Neural crest cell (in vitro differentiated cells): ENCODE measurements at regions not wholly inside any gene's neighbourhood (a gene's known extent, or its start where the extent isn't known, plus 50 kb on each side); places are given as distances from the start of the nearest gene placed in this dataset.

ENCODE experiments used
- DNase-seq: peaks from one replicate; pipeline ENCODE4 v3.0.0; 2021; ENCODE audit warnings: low read depth, mixed read lengths, low spot score
- H3K27ac Mint-ChIP-seq: one replicate; pipeline ENCODE4 v1.8.0; 2021; ENCODE audit warnings: mild to moderate bottlenecking, mixed read lengths; ENCODE audit not compliant: unreplicated experiment
- H3K27me3 Mint-ChIP-seq: 2 replicates; pipeline ENCODE4 v1.8.0; 2021; ENCODE audit warnings: low read depth, mild to moderate bottlenecking, mixed read lengths
- H3K36me3 Mint-ChIP-seq: 2 replicates; pipeline ENCODE4 v1.8.0; 2021; ENCODE audit warnings: low read depth, mild to moderate bottlenecking, mixed read lengths
- H3K4me1 Mint-ChIP-seq: 2 replicates; pipeline ENCODE4 v1.8.0; 2021; ENCODE audit warnings: mixed read lengths
- H3K4me3 Mint-ChIP-seq: one replicate; pipeline ENCODE4 v1.8.0; 2021; ENCODE audit warnings: mild to moderate bottlenecking, mixed read lengths
- H3K9me3 Mint-ChIP-seq: 2 replicates; pipeline ENCODE4 v1.8.0; 2021; ENCODE audit warnings: mixed read lengths
- CTCF ChIP-seq: fragments of 200-600 bp; sonication (generic); conservative IDR thresholded peaks from 2 replicates; pipeline ENCODE4 v1.5.0; 2021; ENCODE audit warnings: antibody characterized with exemption, mild to moderate bottlenecking

- peaks cover 10% of the 10 kb centered on the region for H3K4me1 Mint-ChIP-seq
- H3K27me3 Mint-ChIP-seq = no peaks in the 10 kb centered on the region
- H3K27ac Mint-ChIP-seq = peak overlapping the region; percentile 84
- no peaks in the 10 kb centered on the region for H3K36me3 Mint-ChIP-seq
- H3K4me3 Mint-ChIP-seq = no peak overlapping the region
- no peak for TF ChIP-seq CTCF
- DNase-seq = no peak
- H3K9me3 Mint-ChIP-seq = peaks cover 10% of the 10 kb centered on the region
These were observed 1029.5 kb downstream of the C4orf33 start for GRCh38 chr4:130125467-130125866.

- Mint-ChIP-seq H3K36me3 (peaks cover under 1% of the 10 kb centered on the region), H3K27ac (no peak overlapping the region), H3K9me3 (peaks cover 10% of the 10 kb centered on the region), H3K4me1 (peaks cover 10% of the 10 kb centered on the region), H3K27me3 (no peaks in the 10 kb centered on the region), H3K4me3 (no peak overlapping the region)
- DNase-seq = no peak
- no peak for TF ChIP-seq CTCF
These were observed 1031.3 kb downstream of the C4orf33 start for GRCh38 chr4:130127297-130127696.

GRCh38 chr4:130131536-130131935, 1035.6 kb downstream of the C4orf33 start:
- TF ChIP-seq CTCF = no peak
- H3K4me1 Mint-ChIP-seq = no peaks in the 10 kb centered on the region
- no peaks in the 10 kb centered on the region for H3K27me3 Mint-ChIP-seq
- no peak for DNase-seq
- H3K36me3 Mint-ChIP-seq = peaks cover 9% of the 10 kb centered on the region
- H3K27ac Mint-ChIP-seq = no peak overlapping the region
- H3K4me3 Mint-ChIP-seq = no peak overlapping the region
- peaks cover 30% of the 10 kb centered on the region for H3K9me3 Mint-ChIP-seq

- no peaks in the 10 kb centered on the region for H3K36me3 Mint-ChIP-seq
- no peak overlapping the region for H3K4me3 Mint-ChIP-seq
- H3K27ac Mint-ChIP-seq = no peak overlapping the region
- no peak for DNase-seq
- no peak for TF ChIP-seq CTCF
- H3K4me1 Mint-ChIP-seq = peaks cover 5% of the 10 kb centered on the region
- H3K9me3 Mint-ChIP-seq = no peaks in the 10 kb centered on the region
- H3K27me3 Mint-ChIP-seq = no peaks in the 10 kb centered on the region
These were observed 1045.7 kb downstream of the C4orf33 start for GRCh38 chr4:130141651-130142050.

- Mint-ChIP-seq H3K9me3 (no peaks in the 10 kb centered on the region), H3K4me3 (no peak overlapping the region), H3K27me3 (no peaks in the 10 kb centered on the region), H3K27ac (no peak overlapping the region), H3K36me3 (no peaks in the 10 kb centered on the region), H3K4me1 (peaks cover 22% of the 10 kb centered on the region)
- DNase-seq = no peak
- no peak for TF ChIP-seq CTCF
These were observed 1047.7 kb downstream of the C4orf33 start for GRCh38 chr4:130143656-130144055.

GRCh38 chr4:130146773-130147172, 1050.8 kb downstream of the C4orf33 start:
- Mint-ChIP-seq H3K4me1 (peaks cover 28% of the 10 kb centered on the region), H3K27me3 (no peaks in the 10 kb centered on the region), H3K4me3 (no peak overlapping the region), H3K9me3 (peaks cover 5% of the 10 kb centered on the region), H3K27ac (no peak overlapping the region), H3K36me3 (no peaks in the 10 kb centered on the region)
- TF ChIP-seq CTCF = no peak
- DNase-seq = no peak
